SK-N-SH (cell line): ENCODE measurements at regions not wholly inside any gene's neighbourhood (a gene's known extent, or its start where the extent isn't known, plus 50 kb on each side); places are given as distances from the start of the nearest gene placed in this dataset.

Source experiments
- MAX ChIP-seq: IDR thresholded peaks from 2 replicates; pipeline ENCODE4 v1.4.0; 2012; ENCODE audit warnings: low read depth
- RCOR1 ChIP-seq: fragments of 150-350 bp; IDR thresholded peaks from 2 replicates; pipeline ENCODE4 v1.6.1; 2017; ENCODE audit warnings: antibody characterized with exemption, low read length
- TAF1 ChIP-seq: IDR thresholded peaks from 2 replicates; pipeline ENCODE4 v1.6.1; 2012; ENCODE audit warnings: low read depth, mild to moderate bottlenecking, low read length, moderate library complexity, borderline replicate concordance
- ZBTB33 ChIP-seq: IDR thresholded peaks from 2 replicates; pipeline ENCODE4 v1.4.0; 2012; ENCODE audit warnings: low read depth, borderline replicate concordance
- TF ChIP-seq, protein P1 (sequence below): fragments of 200-600 bp; sonication (generic); IDR thresholded peaks from 2 replicates; pipeline ENCODE4 v1.6.1; 2017; ENCODE audit warnings: antibody characterized with exemption, mild to moderate bottlenecking, moderate library complexity
- TF ChIP-seq, protein P2 (sequence below): IDR thresholded peaks from 2 replicates; pipeline ENCODE4 v1.6.1; 2012; ENCODE audit warnings: mild to moderate bottlenecking, low read depth, low read length, moderate library complexity

DNA sequence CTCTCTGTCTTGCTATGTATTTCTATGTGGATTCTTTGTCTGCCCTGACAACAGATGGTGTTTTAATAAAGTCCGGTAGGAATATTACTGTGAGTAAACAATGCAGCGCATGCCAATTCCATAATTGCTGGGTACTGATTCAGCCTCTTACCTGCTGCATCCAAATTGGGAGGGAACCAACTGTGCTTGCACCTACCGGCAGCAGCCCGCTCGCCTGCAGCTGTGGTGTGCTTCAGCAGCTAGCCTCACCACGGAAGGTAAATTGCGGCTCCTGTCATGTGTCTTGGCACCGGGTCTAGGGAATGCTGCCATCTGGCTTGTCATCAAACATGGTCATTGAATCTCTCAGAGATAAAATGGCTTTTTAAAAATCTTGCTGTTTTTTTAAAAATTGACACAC is 704.8 kb upstream of the SLC35B3 start:
- TF ChIP-seq RCOR1: no peak
- TF ChIP-seq TAF1: no peak
- TF ChIP-seq MAX: no peak
- TF ChIP-seq, protein P1, sequence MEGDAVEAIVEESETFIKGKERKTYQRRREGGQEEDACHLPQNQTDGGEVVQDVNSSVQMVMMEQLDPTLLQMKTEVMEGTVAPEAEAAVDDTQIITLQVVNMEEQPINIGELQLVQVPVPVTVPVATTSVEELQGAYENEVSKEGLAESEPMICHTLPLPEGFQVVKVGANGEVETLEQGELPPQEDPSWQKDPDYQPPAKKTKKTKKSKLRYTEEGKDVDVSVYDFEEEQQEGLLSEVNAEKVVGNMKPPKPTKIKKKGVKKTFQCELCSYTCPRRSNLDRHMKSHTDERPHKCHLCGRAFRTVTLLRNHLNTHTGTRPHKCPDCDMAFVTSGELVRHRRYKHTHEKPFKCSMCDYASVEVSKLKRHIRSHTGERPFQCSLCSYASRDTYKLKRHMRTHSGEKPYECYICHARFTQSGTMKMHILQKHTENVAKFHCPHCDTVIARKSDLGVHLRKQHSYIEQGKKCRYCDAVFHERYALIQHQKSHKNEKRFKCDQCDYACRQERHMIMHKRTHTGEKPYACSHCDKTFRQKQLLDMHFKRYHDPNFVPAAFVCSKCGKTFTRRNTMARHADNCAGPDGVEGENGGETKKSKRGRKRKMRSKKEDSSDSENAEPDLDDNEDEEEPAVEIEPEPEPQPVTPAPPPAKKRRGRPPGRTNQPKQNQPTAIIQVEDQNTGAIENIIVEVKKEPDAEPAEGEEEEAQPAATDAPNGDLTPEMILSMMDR: no peak
- TF ChIP-seq, protein P2, sequence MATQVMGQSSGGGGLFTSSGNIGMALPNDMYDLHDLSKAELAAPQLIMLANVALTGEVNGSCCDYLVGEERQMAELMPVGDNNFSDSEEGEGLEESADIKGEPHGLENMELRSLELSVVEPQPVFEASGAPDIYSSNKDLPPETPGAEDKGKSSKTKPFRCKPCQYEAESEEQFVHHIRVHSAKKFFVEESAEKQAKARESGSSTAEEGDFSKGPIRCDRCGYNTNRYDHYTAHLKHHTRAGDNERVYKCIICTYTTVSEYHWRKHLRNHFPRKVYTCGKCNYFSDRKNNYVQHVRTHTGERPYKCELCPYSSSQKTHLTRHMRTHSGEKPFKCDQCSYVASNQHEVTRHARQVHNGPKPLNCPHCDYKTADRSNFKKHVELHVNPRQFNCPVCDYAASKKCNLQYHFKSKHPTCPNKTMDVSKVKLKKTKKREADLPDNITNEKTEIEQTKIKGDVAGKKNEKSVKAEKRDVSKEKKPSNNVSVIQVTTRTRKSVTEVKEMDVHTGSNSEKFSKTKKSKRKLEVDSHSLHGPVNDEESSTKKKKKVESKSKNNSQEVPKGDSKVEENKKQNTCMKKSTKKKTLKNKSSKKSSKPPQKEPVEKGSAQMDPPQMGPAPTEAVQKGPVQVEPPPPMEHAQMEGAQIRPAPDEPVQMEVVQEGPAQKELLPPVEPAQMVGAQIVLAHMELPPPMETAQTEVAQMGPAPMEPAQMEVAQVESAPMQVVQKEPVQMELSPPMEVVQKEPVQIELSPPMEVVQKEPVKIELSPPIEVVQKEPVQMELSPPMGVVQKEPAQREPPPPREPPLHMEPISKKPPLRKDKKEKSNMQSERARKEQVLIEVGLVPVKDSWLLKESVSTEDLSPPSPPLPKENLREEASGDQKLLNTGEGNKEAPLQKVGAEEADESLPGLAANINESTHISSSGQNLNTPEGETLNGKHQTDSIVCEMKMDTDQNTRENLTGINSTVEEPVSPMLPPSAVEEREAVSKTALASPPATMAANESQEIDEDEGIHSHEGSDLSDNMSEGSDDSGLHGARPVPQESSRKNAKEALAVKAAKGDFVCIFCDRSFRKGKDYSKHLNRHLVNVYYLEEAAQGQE: no peak
- TF ChIP-seq ZBTB33: no peak
